Spleen (tissue), 7 donors: ENCODE measurements at regions not wholly inside any gene's neighbourhood (a gene's known extent, or its start where the extent isn't known, plus 50 kb on each side); places are given as distances from the start of the nearest gene placed in this dataset.

Experiments
- CTCF ChIP-seq, 11 experiments: fragments of 200-600 bp in 7 of 11; fragments of 450-650 bp in 4 of 11; sonication (generic) in 4 of 11; IDR thresholded peaks in 8 of 11; conservative IDR thresholded peaks in 3 of 11; 1 replicate in 7 of 11; 2 replicates in 4 of 11; pipeline versions ENCODE4 v1.4.0 to v1.8.0; 2016 to 2021; ENCODE audit warnings: antibody characterized with exemption in 11 of 11, inconsistent platforms in 4 of 11, mild to moderate bottlenecking in 1 of 11
- POLR2A ChIP-seq, 3 donors: fragments of 450-650 bp; IDR thresholded peaks; one replicate each; pipeline ENCODE4 v1.5.1; 2017; ENCODE audit warnings: antibody characterized with exemption in 3 of 3, mild to moderate bottlenecking in 1 of 3
- POLR2AphosphoS5 ChIP-seq, 3 donors: sonication (generic); formaldehyde crosslinking; IDR thresholded peaks; one replicate each; pipeline ENCODE4 v1.5.1; 2017; ENCODE audit warnings: antibody characterized with exemption in 3 of 3
- donor health status: DM: no; HTN: no; CAD: no; lungs with moderate emphysema.
- donor health status: DM: no; HTN: no; CAD: no.
- donor health status: DM: no; HTN: no; CAD: no.

DNA sequence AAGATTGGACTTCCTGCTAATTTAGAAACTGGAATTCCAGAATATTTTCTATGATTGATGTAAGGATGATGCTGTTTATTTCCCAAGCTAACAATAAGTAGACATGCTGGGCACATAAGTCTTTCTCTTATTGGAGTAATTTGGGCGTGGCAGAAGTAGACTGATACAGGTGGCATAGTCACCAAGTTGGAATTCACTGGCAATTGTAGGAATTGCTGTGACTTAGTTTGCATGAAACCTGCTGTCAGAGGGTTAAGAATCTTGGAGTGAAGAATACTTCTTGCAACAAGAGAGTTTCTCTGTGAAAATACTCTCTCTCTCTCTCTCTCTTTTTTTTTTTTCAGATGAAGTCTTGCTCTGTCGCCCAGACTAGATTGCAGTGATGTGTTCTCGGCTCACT is 569.7 kb downstream of the REEP3 start:
- TF ChIP-seq POLR2A (IDR thresholded peaks at IDR 0.05): no peak
- no peak for TF ChIP-seq POLR2AphosphoS5 (IDR thresholded peaks at IDR 0.05)
- no peak for TF ChIP-seq CTCF (IDR thresholded peaks at IDR 0.05 in 8 of 11, conservative IDR thresholded peaks at IDR 0.05 in 3 of 11)
